Testis (tissue), 2 donors: ENCODE measurements at regions not wholly inside any gene's neighbourhood (a gene's known extent, or its start where the extent isn't known, plus 50 kb on each side); places are given as distances from the start of the nearest gene placed in this dataset.

Experiments
- DNase-seq: peaks from one replicate; pipeline ENCODE4 v3.0.0-alpha.2; 2019
- H3K27ac ChIP-seq, 2 donors: fragments of 200-600 bp; sonication (generic); one replicate each; pipeline ENCODE4 v1.5.1; 2019
- H3K27me3 ChIP-seq: fragments of 200-600 bp; sonication (generic); one replicate; pipeline ENCODE4 v1.5.1; 2019
- H3K36me3 ChIP-seq: fragments of 200-600 bp; sonication (generic); one replicate; pipeline ENCODE4 v1.5.1; 2017; ENCODE audit warnings: low read depth; ENCODE audit errors: missing control alignments
- H3K4me1 ChIP-seq: fragments of 200-600 bp; sonication (generic); one replicate; pipeline ENCODE4 v1.5.1; 2019
- H3K4me3 ChIP-seq, 2 donors: fragments of 200-600 bp; sonication (generic); one replicate each; pipeline ENCODE4 v1.5.1; 2017 to 2019
- H3K9me3 ChIP-seq: fragments of 200-600 bp; sonication (generic); one replicate; pipeline ENCODE4 v1.5.1; 2017
- POLR2A ChIP-seq: fragments of 450-650 bp; IDR thresholded peaks from one replicate; pipeline ENCODE4 v1.6.1; 2017; ENCODE audit warnings: antibody characterized with exemption, mild to moderate bottlenecking, moderate library complexity
- WGBS, 2 donors: methylation state at CpG; one replicate each; pipeline ENCODE4 v1.1.5; 2018; 5-methylcytosine and 5-hydroxymethylcytosine counted together
- intact Hi-C: fragments of 100-400 bp; cut with DNase I; formaldehyde crosslinking; loops from one replicate; pipeline ENCODE4 v1.15.1; 2023; ENCODE audit warnings: low total_unique reads
- TF ChIP-seq, protein P1 (sequence below), 3 experiments: fragments of 450-650 bp in 2 of 3; fragments of 200-600 bp in 1 of 3; sonication (generic) in 1 of 3; IDR thresholded peaks; one replicate each; pipeline ENCODE4 v1.5.1; 2016 to 2019; ENCODE audit warnings: antibody characterized with exemption in 3 of 3, mild to moderate bottlenecking in 2 of 3, moderate library complexity in 1 of 3

DNA sequence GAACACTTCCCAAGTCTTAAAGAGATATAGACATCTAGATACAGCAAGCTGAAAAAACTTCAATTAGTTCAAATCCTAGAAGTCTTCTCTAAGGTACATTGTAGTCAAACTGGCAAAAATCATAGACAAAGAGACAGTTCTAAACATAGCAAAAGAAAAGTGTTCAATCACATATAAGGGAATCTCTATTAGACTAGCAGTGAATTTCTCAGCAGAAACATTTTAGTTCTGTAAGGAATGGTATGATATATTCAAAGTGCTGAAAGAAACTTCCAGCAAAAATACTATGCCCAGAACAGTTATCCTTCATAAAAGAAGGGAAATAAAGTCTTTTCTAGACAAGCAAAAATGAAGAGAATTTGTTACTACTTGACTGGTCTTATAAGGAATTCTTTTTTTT lies 186.3 kb upstream of the SYNCRIP start:
- H3K36me3 ChIP-seq = no peaks in the 10 kb centered on the region
- no peak overlapping the region for H3K27ac ChIP-seq
- H3K4me1 ChIP-seq = no peaks in the 10 kb centered on the region
- H3K27me3 ChIP-seq = no peaks in the 10 kb centered on the region
- no peak for DNase-seq
- no peak for TF ChIP-seq POLR2A
- intact Hi-C loops = no loop called here
- no peak overlapping the region for H3K4me3 ChIP-seq
- no peaks in the 10 kb centered on the region for H3K9me3 ChIP-seq

- WGBS, 2 donors = 60% methylated on average over 1 of the region's 1 CpG; no CpG with 5 or more reads in 1 of the 2 donors
- Histone ChIP-seq H3K4me1 (no peaks in the 10 kb centered on the region), H3K27ac (no peak overlapping the region), H3K4me3 (no peak overlapping the region), H3K27me3 (no peaks in the 10 kb centered on the region), H3K9me3 (no peaks in the 10 kb centered on the region), H3K36me3 (no peaks in the 10 kb centered on the region)
- intact Hi-C loops = no loop called here
- no peak for DNase-seq
- TF ChIP-seq, protein P1, sequence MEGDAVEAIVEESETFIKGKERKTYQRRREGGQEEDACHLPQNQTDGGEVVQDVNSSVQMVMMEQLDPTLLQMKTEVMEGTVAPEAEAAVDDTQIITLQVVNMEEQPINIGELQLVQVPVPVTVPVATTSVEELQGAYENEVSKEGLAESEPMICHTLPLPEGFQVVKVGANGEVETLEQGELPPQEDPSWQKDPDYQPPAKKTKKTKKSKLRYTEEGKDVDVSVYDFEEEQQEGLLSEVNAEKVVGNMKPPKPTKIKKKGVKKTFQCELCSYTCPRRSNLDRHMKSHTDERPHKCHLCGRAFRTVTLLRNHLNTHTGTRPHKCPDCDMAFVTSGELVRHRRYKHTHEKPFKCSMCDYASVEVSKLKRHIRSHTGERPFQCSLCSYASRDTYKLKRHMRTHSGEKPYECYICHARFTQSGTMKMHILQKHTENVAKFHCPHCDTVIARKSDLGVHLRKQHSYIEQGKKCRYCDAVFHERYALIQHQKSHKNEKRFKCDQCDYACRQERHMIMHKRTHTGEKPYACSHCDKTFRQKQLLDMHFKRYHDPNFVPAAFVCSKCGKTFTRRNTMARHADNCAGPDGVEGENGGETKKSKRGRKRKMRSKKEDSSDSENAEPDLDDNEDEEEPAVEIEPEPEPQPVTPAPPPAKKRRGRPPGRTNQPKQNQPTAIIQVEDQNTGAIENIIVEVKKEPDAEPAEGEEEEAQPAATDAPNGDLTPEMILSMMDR (IDR thresholded peaks at IDR 0.05) = no peak
- no peak for TF ChIP-seq POLR2A
Measured at GRCh38 chr6:85826997-85827396, 184.3 kb upstream of the SYNCRIP start.

DNA sequence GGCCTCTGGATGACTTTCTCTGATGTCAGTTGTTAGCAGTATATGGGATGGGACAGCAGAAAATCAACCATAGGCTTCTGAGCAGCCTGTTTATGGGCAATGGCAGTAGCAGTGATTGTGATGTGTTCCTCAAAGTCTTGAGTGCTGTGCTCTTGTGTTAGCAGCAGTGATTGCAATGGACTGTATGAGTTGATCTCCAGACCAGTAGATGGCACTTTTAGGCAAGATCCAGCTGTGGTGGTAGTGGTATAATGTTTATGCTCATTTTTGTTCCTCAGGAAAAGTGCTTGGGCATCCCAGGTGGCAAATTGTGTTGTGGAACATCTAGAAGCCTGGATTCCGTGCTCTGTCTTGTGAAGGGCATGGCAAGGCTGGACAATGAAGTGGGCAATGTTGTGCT lies 181.6 kb upstream of the SYNCRIP start:
- no peak for TF ChIP-seq POLR2A
- TF ChIP-seq, protein P1 (IDR thresholded peaks at IDR 0.05) = no peak
- Histone ChIP-seq H3K9me3 (no peaks in the 10 kb centered on the region), H3K4me3 (no peak overlapping the region), H3K27me3 (no peaks in the 10 kb centered on the region), H3K4me1 (no peaks in the 10 kb centered on the region), H3K36me3 (no peaks in the 10 kb centered on the region), H3K27ac (no peak overlapping the region)
- WGBS, 2 donors = 65 to 86% methylated on average over 1 of the region's 1 CpG
- no peak for DNase-seq
- intact Hi-C loops = no loop called here

- H3K27me3 ChIP-seq = no peaks in the 10 kb centered on the region
Measured at GRCh38 chr6:85810558-85810957, 167.9 kb upstream of the SYNCRIP start.

GRCh38 chr6:85803721-85804120 lies 161.0 kb upstream of the SYNCRIP start:
- TF ChIP-seq POLR2A = no peak
- TF ChIP-seq, protein P1 (IDR thresholded peaks at IDR 0.05) = no peak
- Histone ChIP-seq H3K27ac (no peak overlapping the region), H3K9me3 (no peaks in the 10 kb centered on the region), H3K27me3 (no peaks in the 10 kb centered on the region), H3K36me3 (no peaks in the 10 kb centered on the region), H3K4me3 (no peak overlapping the region), H3K4me1 (no peaks in the 10 kb centered on the region)
- DNase-seq = no peak
- intact Hi-C loops = no loop called here
- WGBS, 2 donors = 43 to 51% methylated on average over 1 of the region's 1 CpG

More at GRCh38 chr6:85810558-85810957, 167.9 kb upstream of the SYNCRIP start:
- intact Hi-C loops = no loop called here
- no peaks in the 10 kb centered on the region for H3K4me1 ChIP-seq
- no peak for TF ChIP-seq POLR2A
- TF ChIP-seq, protein P1 (IDR thresholded peaks at IDR 0.05) = no peak
- 50 to 67% methylated on average over 1 of the region's 1 CpG for WGBS, 2 donors
- H3K9me3 ChIP-seq = no peaks in the 10 kb centered on the region
- H3K4me3 ChIP-seq = no peak overlapping the region
- no peak overlapping the region for H3K27ac ChIP-seq
- DNase-seq = no peak
- no peaks in the 10 kb centered on the region for H3K36me3 ChIP-seq
